ENCODE measurements at regions not wholly inside any gene's neighbourhood (a gene's known extent, or its start where the extent isn't known, plus 50 kb on each side); places are given as distances from the start of the nearest gene placed in this dataset.

DNA sequence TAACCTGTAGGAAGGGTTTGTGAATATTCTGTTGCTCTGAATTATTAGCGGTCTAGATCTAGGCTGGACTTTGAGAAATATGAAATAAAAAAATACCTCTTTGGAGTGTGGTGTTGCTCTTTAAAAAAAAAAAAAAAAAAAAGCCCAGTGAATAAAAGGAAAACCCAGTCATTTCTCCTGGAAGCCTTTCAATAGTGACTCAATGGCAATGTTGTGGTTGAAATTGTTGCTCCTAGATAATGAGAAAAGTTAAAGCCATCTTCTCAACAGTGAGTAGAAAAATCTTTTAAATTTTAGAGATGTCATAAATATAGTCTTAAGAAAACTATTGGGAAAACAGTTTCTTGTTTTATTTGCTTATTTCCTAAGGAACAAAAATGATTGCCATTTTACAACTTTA is 135.3 kb downstream of the RFC3 start:
- Histone ChIP-seq H4K91ac (ENCODE audit: insufficient read depth, low read depth, low read length) (no peak overlapping the region), H2BK20ac (ENCODE audit: low read depth, low read length) (no peak overlapping the region), H3K79me1 (ENCODE audit: low read depth in 1 of 2, low read length in 2 of 2) (no peaks in the 10 kb centered on the region), H2AK9ac (replicated peaks; ENCODE audit: low read depth, low read length, poor library complexity) (no peak overlapping the region), H2AFZ (replicated peaks; ENCODE audit: low read length, poor library complexity) (no peak overlapping the region), H3K4ac (ENCODE audit: low read depth, low read length) (no peak overlapping the region), H4K8ac (ENCODE audit: low read depth in 2 of 2, low read length in 2 of 2) (no peak overlapping the region), H2BK5ac (ENCODE audit: low read depth, low read length, poor library complexity, severe bottlenecking) (no peak overlapping the region), H4K5ac (ENCODE audit: low read depth, low read length) (no peak overlapping the region), H3K4me3 (ENCODE audit: insufficient read depth, low read depth, low read length) (no peak overlapping the region), H3K9me1 (ENCODE audit: insufficient read depth, low read length) (no peaks in the 10 kb centered on the region), H3K23ac (ENCODE audit: low read depth, low read length) (no peak overlapping the region), H3K9me3 (ENCODE audit: control insufficient read depth, insufficient read depth, low read length) (no peaks in the 10 kb centered on the region), H2BK15ac (ENCODE audit: low read depth, low read length) (no peak overlapping the region), H3K14ac (replicated peaks; ENCODE audit: low read depth, low read length) (no peak overlapping the region), H3K18ac (ENCODE audit: low read depth, low read length) (no peak overlapping the region), H2AK5ac (ENCODE audit: low read depth, low read length) (no peak overlapping the region), H2BK120ac (ENCODE audit: low read depth, low read length) (no peak overlapping the region), H3K4me1 (ENCODE audit: control insufficient read depth, insufficient read depth, low read length) (no peaks in the 10 kb centered on the region), H3K36me3 (ENCODE audit: control insufficient read depth, insufficient read depth, low read length) (no peaks in the 10 kb centered on the region), H3K56ac (ENCODE audit: extremely low read depth, insufficient read depth, low read length) (no peak overlapping the region), H3K27me3 (ENCODE audit: control insufficient read depth, insufficient read depth, low read length) (no peaks in the 10 kb centered on the region), H3K27ac (ENCODE audit: insufficient read depth, low read length) (no peak overlapping the region), H3K4me2 (ENCODE audit: low read depth, low read length) (no peak overlapping the region), H4K20me1 (ENCODE audit: insufficient read depth, low read length) (no peaks in the 10 kb centered on the region), H3K9ac (ENCODE audit: low read depth, low read length) (no peak overlapping the region)
- ATAC-seq (ENCODE audit: low read depth) (no peak), DNase-seq (peak; percentile 26)
- ChIA-PET POLR2A (ENCODE audit: unreplicated experiment) (no interaction called here), CTCF (no interaction called here)
- no peak for TF ChIP-seq POLR2A (IDR thresholded peaks at IDR 0.05; ENCODE audit: low read depth, low read length)
- no peak for TF ChIP-seq MAZ (IDR thresholded peaks at IDR 0.05; ENCODE audit: borderline replicate concordance, low read depth, low read length)
- TF ChIP-seq MAFK (IDR thresholded peaks at IDR 0.05; ENCODE audit: low read depth, low read length), result no peak
- no peak for TF ChIP-seq RFX5 (IDR thresholded peaks at IDR 0.05; ENCODE audit: low read depth, low read length)
- no peak for TF ChIP-seq RAD21 (IDR thresholded peaks at IDR 0.05; ENCODE audit: low read length)
- TF ChIP-seq CHD1 (IDR thresholded peaks at IDR 0.05; ENCODE audit: low read depth, low read length), result no peak
- no TSS peak for BruUV-seq (replicated peaks)
- in situ Hi-C loops (cut with MboI; ENCODE audit: low sequenced_read_pairs) (no loop called here), intact Hi-C loops (cut with micrococcal nuclease) (no loop called here), dilution Hi-C loops (cut with HindIII; ENCODE audit: low sequenced_read_pairs, unreplicated experiment) (no loop called here)
- WGBS, 2 experiments (ENCODE audit: extremely low coverage in 2 of 2, insufficient read length in 1 of 2), result no CpG with 5 or more reads among the region's 1 CpG

All from IMR-90 (cell line).